ENCODE measurements at regions not wholly inside any gene's neighbourhood (a gene's known extent, or its start where the extent isn't known, plus 50 kb on each side); places are given as distances from the start of the nearest gene placed in this dataset.

GRCh38 chr2:43084699-43085091 lies 141.7 kb downstream of the ZFP36L2 start:
- no peak for TF ChIP-seq POLR2A (IDR thresholded peaks at IDR 0.05)
- TF ChIP-seq CTCF (IDR thresholded peaks at IDR 0.05), result no peak

Measured in transverse colon (tissue), 3 donors.